GDM1 (cell line): ENCODE measurements at regions not wholly inside any gene's neighbourhood (a gene's known extent, or its start where the extent isn't known, plus 50 kb on each side); places are given as distances from the start of the nearest gene placed in this dataset.
"Not testable (repeated sequence)": the region's sequence is repeated elsewhere in the genome, so short reads cannot be mapped to it uniquely, and the experiment has no call there.

Experiments
- DNase-seq: peaks from one replicate; lab custom pipeline; 2025; lab: John Stamatoyannopoulos, UW

- no peak for DNase-seq
These were observed 92.0 kb upstream of the AMN1 start for GRCh38 chr12:31820832-31821231.

GRCh38 chr12:31819427-31819826 is 90.6 kb upstream of the AMN1 start:
- DNase-seq = no peak

GRCh38 chr12:31818623-31819268 is 89.9 kb upstream of the AMN1 start:
- no peak for DNase-seq

- DNase-seq = no peak
These were observed 88.3 kb upstream of the AMN1 start for GRCh38 chr12:31817120-31817519.

- no peak for DNase-seq
These were observed 86.3 kb upstream of the AMN1 start for GRCh38 chr12:31815096-31815495.

- no peak for DNase-seq
These were observed 84.5 kb upstream of the AMN1 start for GRCh38 chr12:31813305-31813704.

- DNase-seq = no peak
These were observed 78.9 kb upstream of the AMN1 start for GRCh38 chr12:31807773-31808097.

GRCh38 chr12:31807081-31807772 is 78.4 kb upstream of the AMN1 start:
- DNase-seq = not testable (repeated sequence)

- not testable (repeated sequence) for DNase-seq
These were observed 76.9 kb upstream of the AMN1 start for GRCh38 chr12:31805681-31806080.

GRCh38 chr12:31804707-31805106 is 75.9 kb upstream of the AMN1 start:
- DNase-seq = not testable (repeated sequence)

GRCh38 chr12:31804185-31804504 is 75.3 kb upstream of the AMN1 start:
- DNase-seq = no peak

- no peak for DNase-seq
These were observed 74.7 kb upstream of the AMN1 start for GRCh38 chr12:31803306-31804184.

- DNase-seq = no peak
These were observed 73.1 kb upstream of the AMN1 start for GRCh38 chr12:31801872-31802271.

GRCh38 chr12:31797230-31797872 is 68.5 kb upstream of the AMN1 start:
- DNase-seq = no peak

GRCh38 chr12:31796270-31796951 is 67.6 kb upstream of the AMN1 start:
- DNase-seq = no peak

GRCh38 chr12:31794745-31795144 is 65.9 kb upstream of the AMN1 start:
- no peak for DNase-seq

GRCh38 chr12:31791265-31791664 is 62.4 kb upstream of the AMN1 start:
- DNase-seq = not testable (repeated sequence)

GRCh38 chr12:31790759-31791158 is 61.9 kb upstream of the AMN1 start:
- DNase-seq = no peak

- DNase-seq = no peak
These were observed 56.5 kb upstream of the AMN1 start for GRCh38 chr12:31785318-31785717.

GRCh38 chr12:31783996-31784645 is 55.3 kb upstream of the AMN1 start:
- no peak for DNase-seq

GRCh38 chr12:31783556-31783955 is 54.7 kb upstream of the AMN1 start:
- DNase-seq = no peak
